ENCODE measurements at regions not wholly inside any gene's neighbourhood (a gene's known extent, or its start where the extent isn't known, plus 50 kb on each side); places are given as distances from the start of the nearest gene placed in this dataset.
A peak's percentile ranks its signal among the peaks of the same experiment; 100 is the strongest.
"Not testable (repeated sequence)": the region's sequence is repeated elsewhere in the genome, so short reads cannot be mapped to it uniquely, and the experiment has no call there.

DNA sequence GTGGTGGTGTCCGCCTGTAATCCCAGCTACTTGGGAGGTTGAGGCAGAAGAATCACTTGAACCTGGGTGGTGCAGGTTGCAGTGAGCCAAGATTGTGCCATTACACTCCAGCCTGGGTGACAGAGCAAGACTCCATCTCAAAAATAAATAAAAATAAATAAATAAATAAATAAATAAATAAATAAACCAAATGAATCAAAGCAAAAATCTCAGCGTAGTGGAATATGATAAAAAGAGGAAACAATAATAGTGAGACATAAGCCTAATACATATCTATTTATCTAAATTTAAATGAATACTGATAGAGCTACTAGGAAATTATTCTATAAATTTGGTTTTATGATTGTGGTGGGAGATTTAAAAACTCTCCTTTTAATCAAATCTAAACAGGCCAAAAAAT lies 124.2 kb downstream of the B3GNT2 start:
- DNase-seq (ENCODE audit: extremely low read depth in 1 of 4, low spot score in 3 of 4); H3K79me2 ChIP-seq (ENCODE audit: control insufficient read depth, insufficient read depth, low read length); H3K4me3 ChIP-seq; H3K27ac ChIP-seq (ENCODE audit: extremely low read depth, low read depth, low read length); H3K9ac ChIP-seq (ENCODE audit: insufficient read depth in 1 of 2, low read depth in 2 of 2, low read length in 2 of 2); H3K9me3 ChIP-seq (replicated peaks; ENCODE audit: control insufficient read depth, insufficient read depth, low read depth, low read length); CTCF ChIA-PET (ENCODE audit: low intra/inter-chr PET ratio); BruUV-seq (replicated peaks); ATAC-seq; in situ Hi-C loops (cut with MboI); intact Hi-C loops (cut with micrococcal nuclease); H3K4me2 ChIP-seq (ENCODE audit: insufficient read depth, low read length); H3K27me3 ChIP-seq (ENCODE audit: control insufficient read depth in 2 of 2, insufficient read depth in 2 of 2, low read length in 2 of 2); H4K20me1 ChIP-seq (replicated peaks; ENCODE audit: control insufficient read depth, insufficient read depth, low read length); H2AFZ ChIP-seq (ENCODE audit: low read depth, low read length); POLR2A ChIA-PET; H3K36me3 ChIP-seq (ENCODE audit: control insufficient read depth, insufficient read depth, low read length); H3K9me1 ChIP-seq (ENCODE audit: control insufficient read depth, insufficient read depth, low read length); FAIRE-seq: not testable (repeated sequence)
- H3K4me1 ChIP-seq (replicated peaks in 1 of 2; ENCODE audit: control insufficient read depth in 2 of 2, insufficient read depth in 2 of 2, low read length in 2 of 2), result peaks cover 7 to 19% of the 10 kb centered on the region in 2 experiments; a peak in 4 of 5 replicates
- WGBS (ENCODE audit: insufficient coverage, low coverage, missing lambda C conversion rate), result 94% methylated on average over 2 of the region's 2 CpGs
- peak; percentile 57 to 62; a peak in 3 of 4 replicates for TF ChIP-seq KDM1A (IDR thresholded peaks at IDR 0.05)

DNA sequence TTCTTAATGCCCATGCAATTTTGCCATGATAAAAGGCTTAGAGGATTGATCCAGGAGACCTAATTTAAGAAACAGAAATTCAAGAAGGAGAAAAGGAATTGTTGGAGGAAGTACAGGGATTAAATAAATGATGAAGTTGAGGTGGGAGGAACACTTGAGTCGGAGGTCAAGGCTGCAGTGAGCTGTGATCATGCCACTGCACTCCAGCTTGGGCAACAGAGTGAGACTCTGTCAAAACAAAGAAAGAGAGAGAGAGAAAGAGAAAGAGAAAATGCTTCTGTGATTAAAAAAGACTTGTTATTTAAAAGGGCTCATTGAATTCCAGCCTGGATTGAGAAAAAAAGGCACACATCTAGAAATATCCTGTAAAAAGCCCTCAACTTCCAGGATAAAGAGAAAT lies 123.2 kb downstream of the B3GNT2 start:
- Histone ChIP-seq H3K4me3 (no peak overlapping the region), H3K27ac (ENCODE audit: extremely low read depth, low read depth, low read length) (peak overlapping the region; percentile 23; the same call in 2 of the 3 replicates), H2AFZ (ENCODE audit: low read depth, low read length) (peak overlapping the region; percentile 47; the same call in 1 of the 2 replicates), H3K36me3 (ENCODE audit: control insufficient read depth, insufficient read depth, low read length) (no peaks in the 10 kb centered on the region), H3K9me1 (ENCODE audit: control insufficient read depth, insufficient read depth, low read length) (no peaks in the 10 kb centered on the region), H3K9me3 (replicated peaks; ENCODE audit: control insufficient read depth, insufficient read depth, low read depth, low read length) (no peaks in the 10 kb centered on the region), H3K4me2 (ENCODE audit: insufficient read depth, low read length) (no peak overlapping the region), H4K20me1 (replicated peaks; ENCODE audit: control insufficient read depth, insufficient read depth, low read length) (no peaks in the 10 kb centered on the region), H3K79me2 (ENCODE audit: control insufficient read depth, insufficient read depth, low read length) (no peaks in the 10 kb centered on the region), H3K27me3 (ENCODE audit: control insufficient read depth in 2 of 2, insufficient read depth in 2 of 2, low read length in 2 of 2) (no peaks in the 10 kb centered on the region), H3K4me1 (replicated peaks in 1 of 2; ENCODE audit: control insufficient read depth in 2 of 2, insufficient read depth in 2 of 2, low read length in 2 of 2) (peaks cover 7 to 24% of the 10 kb centered on the region in 2 experiments; a peak in 4 of 5 replicates), H3K9ac (ENCODE audit: insufficient read depth in 1 of 2, low read depth in 2 of 2, low read length in 2 of 2) (no peak overlapping the region)
- ATAC-seq (no peak), DNase-seq (ENCODE audit: extremely low read depth in 1 of 4, low spot score in 3 of 4) (no peak), FAIRE-seq (no peak)
- BruUV-seq (replicated peaks), result no TSS peak
- intact Hi-C loops (cut with micrococcal nuclease) (no loop called here), in situ Hi-C loops (cut with MboI) (no loop called here)
- ChIA-PET CTCF (ENCODE audit: low intra/inter-chr PET ratio) (no interaction called here), POLR2A (no interaction called here)
- WGBS (ENCODE audit: insufficient coverage, low coverage, missing lambda C conversion rate), result 33% methylated on average over 1 of the region's 1 CpG
- TF ChIP-seq NONO (IDR thresholded peaks at IDR 0.05; ENCODE audit: low read depth in 2 of 2, low read length in 1 of 2) (no peak), ZNF436 (CRISPR knock-in tag; IDR thresholded peaks at IDR 0.05) (no peak), RUNX1 (IDR thresholded peaks at IDR 0.05; ENCODE audit: low read depth) (no peak), BDP1 (IDR thresholded peaks at IDR 0.05; ENCODE audit: insufficient read depth, insufficient read length) (no peak), PCBP1 (IDR thresholded peaks at IDR 0.05; ENCODE audit: low read depth, low read length, poor library complexity, severe bottlenecking) (no peak), SMARCB1 (IDR thresholded peaks at IDR 0.05; ENCODE audit: insufficient read length, low read depth) (no peak), HCFC1 (IDR thresholded peaks at IDR 0.05; ENCODE audit: low read depth, low read length) (no peak), ZNF445 (CRISPR knock-in tag; IDR thresholded peaks at IDR 0.05; ENCODE audit: low read depth) (no peak), FOXJ2 (tag; IDR thresholded peaks at IDR 0.05) (no peak)
- TF ChIP-seq, protein P1, sequence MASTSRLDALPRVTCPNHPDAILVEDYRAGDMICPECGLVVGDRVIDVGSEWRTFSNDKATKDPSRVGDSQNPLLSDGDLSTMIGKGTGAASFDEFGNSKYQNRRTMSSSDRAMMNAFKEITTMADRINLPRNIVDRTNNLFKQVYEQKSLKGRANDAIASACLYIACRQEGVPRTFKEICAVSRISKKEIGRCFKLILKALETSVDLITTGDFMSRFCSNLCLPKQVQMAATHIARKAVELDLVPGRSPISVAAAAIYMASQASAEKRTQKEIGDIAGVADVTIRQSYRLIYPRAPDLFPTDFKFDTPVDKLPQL (IDR thresholded peaks at IDR 0.05; ENCODE audit: extremely low read depth, insufficient read length), result no peak
- TF ChIP-seq, protein P2, sequence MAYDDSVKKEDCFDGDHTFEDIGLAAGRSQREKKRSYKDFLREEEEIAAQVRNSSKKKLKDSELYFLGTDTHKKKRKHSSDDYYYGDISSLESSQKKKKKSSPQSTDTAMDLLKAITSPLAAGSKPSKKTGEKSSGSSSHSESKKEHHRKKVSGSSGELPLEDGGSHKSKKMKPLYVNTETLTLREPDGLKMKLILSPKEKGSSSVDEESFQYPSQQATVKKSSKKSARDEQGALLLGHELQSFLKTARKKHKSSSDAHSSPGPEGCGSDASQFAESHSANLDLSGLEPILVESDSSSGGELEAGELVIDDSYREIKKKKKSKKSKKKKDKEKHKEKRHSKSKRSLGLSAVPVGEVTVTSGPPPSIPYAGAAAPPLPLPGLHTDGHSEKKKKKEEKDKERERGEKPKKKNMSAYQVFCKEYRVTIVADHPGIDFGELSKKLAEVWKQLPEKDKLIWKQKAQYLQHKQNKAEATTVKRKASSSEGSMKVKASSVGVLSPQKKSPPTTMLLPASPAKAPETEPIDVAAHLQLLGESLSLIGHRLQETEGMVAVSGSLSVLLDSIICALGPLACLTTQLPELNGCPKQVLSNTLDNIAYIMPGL (CRISPR knock-in tag; IDR thresholded peaks at IDR 0.05), result no peak
- TF ChIP-seq, protein P3, sequence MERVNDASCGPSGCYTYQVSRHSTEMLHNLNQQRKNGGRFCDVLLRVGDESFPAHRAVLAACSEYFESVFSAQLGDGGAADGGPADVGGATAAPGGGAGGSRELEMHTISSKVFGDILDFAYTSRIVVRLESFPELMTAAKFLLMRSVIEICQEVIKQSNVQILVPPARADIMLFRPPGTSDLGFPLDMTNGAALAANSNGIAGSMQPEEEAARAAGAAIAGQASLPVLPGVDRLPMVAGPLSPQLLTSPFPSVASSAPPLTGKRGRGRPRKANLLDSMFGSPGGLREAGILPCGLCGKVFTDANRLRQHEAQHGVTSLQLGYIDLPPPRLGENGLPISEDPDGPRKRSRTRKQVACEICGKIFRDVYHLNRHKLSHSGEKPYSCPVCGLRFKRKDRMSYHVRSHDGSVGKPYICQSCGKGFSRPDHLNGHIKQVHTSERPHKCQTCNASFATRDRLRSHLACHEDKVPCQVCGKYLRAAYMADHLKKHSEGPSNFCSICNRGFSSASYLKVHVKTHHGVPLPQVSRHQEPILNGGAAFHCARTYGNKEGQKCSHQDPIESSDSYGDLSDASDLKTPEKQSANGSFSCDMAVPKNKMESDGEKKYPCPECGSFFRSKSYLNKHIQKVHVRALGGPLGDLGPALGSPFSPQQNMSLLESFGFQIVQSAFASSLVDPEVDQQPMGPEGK (CRISPR knock-in tag; IDR thresholded peaks at IDR 0.05; ENCODE audit: borderline replicate concordance), result no peak
